GM18519 (cell line): ENCODE measurements at regions not wholly inside any gene's neighbourhood (a gene's known extent, or its start where the extent isn't known, plus 50 kb on each side); places are given as distances from the start of the nearest gene placed in this dataset.

Experiments used
- ATAC-seq: cut with Tn5 transposase; IDR thresholded peaks from one replicate; pipeline ENCODE4 v1.9.1; 2021; ENCODE audit warnings: mild to moderate bottlenecking, moderate library complexity; ENCODE audit not compliant: unreplicated experiment, low FRiP score

DNA sequence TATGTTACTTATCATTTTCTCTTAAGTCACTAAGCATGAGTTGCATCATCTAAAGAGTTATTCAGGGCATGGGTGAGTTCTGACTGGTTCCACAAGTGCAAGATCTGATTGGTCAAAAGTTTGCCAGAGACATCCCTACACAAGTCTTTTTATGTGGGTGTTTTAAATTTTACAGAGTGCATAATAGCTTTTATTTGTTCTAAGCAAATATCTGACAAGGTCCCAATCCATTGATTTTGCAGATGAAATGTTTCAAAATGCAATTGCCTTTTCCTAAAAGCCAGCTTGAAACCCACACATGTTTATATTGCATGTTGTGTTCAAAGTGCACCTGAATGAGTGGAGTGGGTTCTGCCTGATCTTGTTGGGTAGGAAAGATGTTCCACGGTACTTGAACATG is 101.7 kb upstream of the PAX6 start:
- no peak for ATAC-seq

DNA sequence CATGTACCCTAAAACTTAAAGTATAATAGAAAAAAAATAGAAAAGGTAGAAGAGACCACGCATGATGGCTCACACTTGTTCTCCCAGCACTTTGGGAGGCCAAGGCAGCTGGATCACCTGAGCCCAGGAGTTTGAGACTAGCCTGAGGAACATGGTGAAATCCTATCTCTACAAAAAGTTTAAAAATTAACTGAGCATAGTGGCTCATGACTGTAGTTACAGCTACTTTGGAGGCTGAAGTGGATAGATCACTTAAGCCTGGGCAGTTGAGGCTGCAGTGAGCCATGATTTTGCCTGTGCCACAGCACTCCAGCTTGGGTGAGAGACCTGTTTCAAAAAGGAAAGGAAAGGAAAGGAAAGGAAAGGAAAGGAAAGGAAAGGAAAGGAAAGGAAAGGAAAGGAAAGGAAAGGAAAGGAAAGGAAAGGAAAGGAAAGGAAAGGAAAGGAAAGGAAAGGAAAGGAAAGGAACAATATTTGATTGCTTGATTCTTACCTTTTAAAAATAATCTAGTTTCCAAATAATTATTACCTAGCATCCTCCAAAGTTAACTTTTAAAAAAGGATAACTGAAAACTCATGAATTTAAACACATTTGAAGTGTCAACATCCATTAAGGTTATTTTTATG is 99.9 kb upstream of the PAX6 start:
- no peak for ATAC-seq

- no peak for ATAC-seq
These were observed 92.3 kb upstream of the PAX6 start for GRCh38 chr11:31903225-31904074.

DNA sequence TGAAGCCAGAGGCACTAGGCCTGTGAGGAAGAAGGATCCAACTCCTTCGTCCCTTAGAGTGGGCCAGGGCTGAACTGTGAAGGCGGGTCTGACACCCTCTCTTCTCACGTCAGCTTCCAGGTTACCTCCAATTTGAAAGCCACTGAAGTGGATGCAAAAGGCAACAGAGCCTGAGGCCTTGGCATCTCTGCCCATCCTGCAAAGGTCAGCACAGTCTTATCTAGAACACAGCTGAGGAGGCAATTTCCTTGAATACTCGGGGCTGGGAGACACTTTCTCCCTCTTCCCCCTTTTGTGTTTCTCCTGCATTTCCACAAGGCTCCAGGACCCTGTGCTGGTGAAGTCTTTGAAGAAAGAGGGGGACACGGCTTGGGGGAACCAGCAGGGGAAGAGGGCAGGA is 91.6 kb upstream of the PAX6 start:
- no peak for ATAC-seq

- no peak for ATAC-seq
These were observed 84.8 kb upstream of the PAX6 start for GRCh38 chr11:31895926-31896325.

DNA sequence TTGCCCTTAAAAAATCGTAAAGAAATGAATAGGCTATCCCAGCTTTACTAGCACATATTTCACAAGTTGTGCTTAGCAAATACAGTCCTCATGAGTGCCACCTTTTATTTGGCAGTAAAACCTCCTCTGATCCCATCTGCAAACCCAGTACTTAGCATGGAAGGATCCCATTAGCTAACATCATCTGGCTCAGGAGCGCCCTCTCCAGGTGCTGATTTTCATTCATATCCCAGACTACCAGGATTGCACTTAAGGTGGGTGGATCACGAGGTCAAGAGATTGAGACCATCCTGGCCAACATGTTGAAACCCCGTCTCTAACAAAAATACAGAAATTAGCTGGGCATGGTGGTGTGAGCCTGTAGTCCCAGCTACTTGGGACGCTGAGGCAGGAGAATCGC is 76.1 kb upstream of the PAX6 start:
- ATAC-seq, result no peak

GRCh38 chr11:31884080-31884479 is 73.0 kb upstream of the PAX6 start:
- no peak for ATAC-seq

DNA sequence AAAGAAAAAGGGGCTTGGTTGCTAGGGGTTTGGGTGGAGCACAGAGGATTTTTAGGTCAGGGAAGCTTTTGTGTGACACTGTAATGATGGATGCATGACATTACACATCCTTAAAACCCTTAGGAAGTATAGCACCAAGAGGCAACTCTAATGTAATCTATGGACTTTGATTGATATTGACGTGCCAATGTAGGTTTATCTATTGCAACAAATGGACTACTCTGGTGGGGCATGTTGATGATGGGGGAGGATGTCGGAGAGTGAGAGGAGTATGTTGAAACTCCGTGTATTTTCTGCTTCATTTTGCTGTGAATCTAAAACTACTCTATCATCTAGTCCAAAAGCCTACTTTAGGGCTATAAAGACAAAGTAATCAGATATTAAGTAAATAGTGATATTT is 72.3 kb upstream of the PAX6 start:
- ATAC-seq, result no peak

DNA sequence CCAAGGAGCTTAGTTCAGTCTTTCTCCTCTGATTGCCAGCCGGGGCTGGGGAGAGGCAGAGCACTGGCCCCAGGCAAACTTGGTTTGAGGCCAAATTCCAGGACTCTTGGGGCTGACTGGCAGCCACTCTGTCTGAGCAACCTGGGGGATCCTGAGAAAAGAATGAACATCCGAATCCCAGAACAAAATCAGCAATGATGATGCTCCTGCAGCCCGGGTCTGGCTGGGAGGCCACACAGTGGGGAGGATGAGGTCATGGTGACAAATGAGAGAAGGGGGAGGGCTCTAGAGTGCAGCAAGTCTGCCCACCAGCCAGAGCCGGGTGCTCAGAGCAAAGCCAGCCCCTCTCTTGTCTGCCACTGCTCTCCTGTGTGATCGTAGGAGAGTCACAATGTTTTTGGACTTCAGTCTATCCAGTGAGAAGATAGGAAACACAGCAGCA is 71.8 kb upstream of the PAX6 start:
- no peak for ATAC-seq

- ATAC-seq, result no peak
These were observed 70.7 kb upstream of the PAX6 start for GRCh38 chr11:31881825-31882224.

- ATAC-seq, result no peak
These were observed 68.6 kb upstream of the PAX6 start for GRCh38 chr11:31879681-31880080.

GRCh38 chr11:31877863-31878262 is 66.7 kb upstream of the PAX6 start:
- ATAC-seq, result no peak

DNA sequence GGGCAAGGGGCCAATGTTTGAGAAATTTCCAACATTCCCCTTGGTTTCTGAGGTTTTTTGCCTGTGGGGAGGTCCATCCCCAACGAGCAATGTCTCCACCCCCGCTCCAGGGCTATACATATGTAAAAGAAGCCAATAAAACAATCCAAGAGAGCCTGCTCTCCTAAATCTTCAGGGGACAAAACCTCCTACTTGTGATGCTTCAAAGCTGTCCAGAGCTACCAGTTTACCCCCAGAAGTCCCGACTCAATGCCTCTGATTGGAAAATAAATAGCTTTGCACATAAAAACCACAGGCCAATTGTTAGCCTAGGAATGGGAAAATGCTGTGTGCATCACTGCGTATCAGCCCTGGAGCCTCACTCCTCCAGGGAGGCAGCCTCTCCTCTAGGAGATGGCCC is 66.0 kb upstream of the PAX6 start:
- ATAC-seq, result no peak

GRCh38 chr11:31875866-31876560 is 64.9 kb upstream of the PAX6 start:
- no peak for ATAC-seq

DNA sequence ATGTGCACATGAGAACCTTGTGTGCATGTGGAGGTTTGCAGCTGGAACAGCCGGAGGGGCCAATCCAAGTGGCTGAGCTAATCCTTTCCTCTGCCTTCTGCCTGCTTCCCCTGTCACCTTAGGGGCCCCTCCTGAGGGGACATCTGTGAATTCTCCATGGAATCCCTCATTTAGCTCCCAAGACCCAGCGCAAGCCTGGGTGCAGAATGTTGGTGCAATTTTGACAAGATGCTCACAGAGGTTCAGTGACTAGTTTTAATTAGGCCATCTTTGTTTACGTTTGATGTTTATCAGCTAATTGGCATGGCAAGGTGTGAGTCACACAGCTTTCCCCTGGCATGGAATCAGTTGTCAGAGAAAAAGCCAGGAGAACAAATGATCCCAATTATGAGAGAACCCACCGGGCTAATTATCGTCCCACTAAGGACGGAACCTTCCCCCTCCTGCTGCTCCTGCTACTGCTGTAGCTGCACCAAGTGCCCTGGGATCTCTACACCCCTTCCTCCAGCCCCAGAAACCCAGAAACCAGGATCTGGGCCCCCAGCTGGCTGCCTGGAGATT is 63.6 kb upstream of the PAX6 start:
- ATAC-seq, result no peak

DNA sequence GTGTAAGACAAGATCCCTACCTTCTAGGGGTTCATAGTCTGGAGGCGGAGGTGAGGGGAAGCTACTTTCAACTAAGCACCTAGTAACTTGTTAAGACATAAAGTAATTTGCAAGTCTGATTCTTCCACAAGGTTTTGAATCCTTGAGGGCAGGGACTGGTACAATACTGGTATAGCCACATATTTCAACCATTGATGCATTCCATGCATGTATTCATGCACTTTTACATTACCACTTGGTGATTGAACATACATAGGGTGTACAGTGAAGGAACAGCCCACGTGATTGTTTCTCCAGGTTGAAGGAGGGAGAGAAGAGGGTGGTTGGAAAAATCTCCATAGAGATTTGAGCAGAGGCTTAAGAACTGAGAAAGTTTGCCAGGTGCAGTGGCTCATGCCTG is 62.0 kb upstream of the PAX6 start:
- no peak for ATAC-seq

DNA sequence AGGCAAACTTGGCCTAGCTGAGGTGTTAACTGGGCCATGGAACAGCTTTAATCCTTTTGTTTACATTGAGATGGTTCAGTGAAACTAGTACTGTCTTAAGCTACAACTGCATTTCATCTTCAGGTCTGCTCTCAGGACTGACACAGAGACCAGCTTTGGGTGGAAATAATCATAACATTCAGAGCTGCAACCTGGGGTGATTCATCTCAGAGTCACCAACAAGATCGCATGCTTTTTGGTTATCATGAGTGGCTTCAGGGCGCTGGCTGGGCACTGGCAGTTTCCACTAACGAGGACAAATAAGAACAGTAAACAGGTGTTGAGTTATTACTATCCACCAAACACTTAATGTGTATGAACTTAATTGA is 60.9 kb upstream of the PAX6 start:
- no peak for ATAC-seq

DNA sequence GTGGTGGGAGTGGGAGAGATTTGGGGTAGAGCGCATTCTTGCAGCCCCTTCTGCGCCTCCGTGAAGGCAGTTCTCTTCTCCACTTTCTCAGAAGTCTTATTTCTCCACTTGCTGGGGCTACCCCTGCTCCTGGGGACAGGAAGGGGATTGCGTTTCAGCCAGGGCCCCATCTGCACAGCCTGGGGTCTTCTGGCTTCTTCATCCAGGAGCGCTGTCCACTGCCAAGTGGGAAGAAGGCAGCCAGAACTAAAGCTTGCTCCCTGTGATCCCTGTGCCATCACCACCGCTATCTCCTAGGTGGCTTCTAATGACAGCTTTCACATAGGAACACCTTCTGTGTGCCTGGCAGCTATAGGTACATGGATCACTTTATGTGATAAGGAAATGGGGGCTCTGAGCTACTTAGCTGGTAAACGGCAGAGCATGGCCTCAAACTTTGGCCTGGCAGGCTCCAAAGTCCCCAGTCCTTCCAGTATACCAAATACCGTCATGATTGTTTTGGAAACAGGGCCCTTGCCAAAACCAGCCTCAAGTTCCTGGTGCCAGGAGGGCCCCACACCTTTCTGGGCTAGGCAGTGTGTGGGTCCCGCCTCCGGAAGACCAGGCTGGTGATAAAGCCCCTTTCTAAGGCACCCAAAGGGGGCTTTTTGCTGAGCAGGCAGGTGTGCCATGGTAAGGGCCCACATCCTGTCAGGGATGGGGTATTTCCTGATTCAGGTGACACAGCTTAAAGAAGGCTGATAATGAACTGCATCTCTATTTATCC is 60.4 kb upstream of the PAX6 start:
- ATAC-seq, result no peak

- no peak for ATAC-seq
These were observed 59.6 kb upstream of the PAX6 start for GRCh38 chr11:31870609-31871309.

GRCh38 chr11:31869986-31870385 is 58.9 kb upstream of the PAX6 start:
- ATAC-seq, result no peak
